ENCODE measurements at regions not wholly inside any gene's neighbourhood (a gene's known extent, or its start where the extent isn't known, plus 50 kb on each side); places are given as distances from the start of the nearest gene placed in this dataset.
"Not testable (repeated sequence)": the region's sequence is repeated elsewhere in the genome, so short reads cannot be mapped to it uniquely, and the experiment has no call there.

- not testable (repeated sequence) for DNase-seq
Observed at GRCh38 chr11:42795483-42795882, 516.3 kb upstream of the API5 start.

- no peak for DNase-seq
Observed at GRCh38 chr11:42800041-42800440, 511.8 kb upstream of the API5 start.

GRCh38 chr11:42802201-42802899, 509.4 kb upstream of the API5 start:
- no peak for DNase-seq

GRCh38 chr11:42806191-42806590, 505.6 kb upstream of the API5 start:
- no peak for DNase-seq

GRCh38 chr11:42812361-42812760, 499.4 kb upstream of the API5 start:
- DNase-seq, result no peak

GRCh38 chr11:42812960-42813359, 498.8 kb upstream of the API5 start:
- DNase-seq, result no peak

GRCh38 chr11:42816471-42816870, 495.3 kb upstream of the API5 start:
- DNase-seq, result no peak

- DNase-seq, result no peak
Observed at GRCh38 chr11:42819126-42819525, 492.7 kb upstream of the API5 start.

- DNase-seq, result not testable (repeated sequence)
Observed at GRCh38 chr11:42822188-42822587, 489.6 kb upstream of the API5 start.

- DNase-seq, result no peak
Observed at GRCh38 chr11:42823546-42823945, 488.2 kb upstream of the API5 start.

GRCh38 chr11:42824067-42824466, 487.7 kb upstream of the API5 start:
- no peak for DNase-seq

- DNase-seq, result no peak
Observed at GRCh38 chr11:42825598-42825997, 486.2 kb upstream of the API5 start.

- no peak for DNase-seq
Observed at GRCh38 chr11:42827845-42828244, 484.0 kb upstream of the API5 start.

- DNase-seq, result no peak
Observed at GRCh38 chr11:42837994-42838393, 473.8 kb upstream of the API5 start.

GRCh38 chr11:42840176-42840829, 471.5 kb upstream of the API5 start:
- DNase-seq, result no peak

GRCh38 chr11:42840860-42841259, 470.9 kb upstream of the API5 start:
- no peak for DNase-seq

GRCh38 chr11:42841556-42841955, 470.2 kb upstream of the API5 start:
- no peak for DNase-seq

- no peak for DNase-seq
Observed at GRCh38 chr11:42849362-42849761, 462.4 kb upstream of the API5 start.

GRCh38 chr11:42857344-42857743, 454.5 kb upstream of the API5 start:
- no peak for DNase-seq

- no peak for DNase-seq
Observed at GRCh38 chr11:42870480-42870879, 441.3 kb upstream of the API5 start.

- not testable (repeated sequence) for DNase-seq
Observed at GRCh38 chr11:42873800-42874405, 437.9 kb upstream of the API5 start.

- not testable (repeated sequence) for DNase-seq
Observed at GRCh38 chr11:42881335-42881734, 430.5 kb upstream of the API5 start.

GRCh38 chr11:42890773-42891172, 421.0 kb upstream of the API5 start:
- DNase-seq, result no peak

GRCh38 chr11:42901084-42901483, 410.7 kb upstream of the API5 start:
- DNase-seq, result no peak
